Sigmoid colon (tissue), 6 donors: ENCODE measurements at regions not wholly inside any gene's neighbourhood (a gene's known extent, or its start where the extent isn't known, plus 50 kb on each side); places are given as distances from the start of the nearest gene placed in this dataset.

Source experiments
- DNase-seq: peaks from one replicate; pipeline ENCODE4 v3.0.0-alpha.2; 2019
- H3K27ac ChIP-seq, 4 donors: fragments of 200-600 bp; sonication (generic); one replicate each; pipeline ENCODE4 v1.5.1; 2016 to 2019; ENCODE audit warnings: mild to moderate bottlenecking in 1 of 4
- H3K27me3 ChIP-seq, 3 donors: fragments of 200-600 bp; sonication (generic); one replicate each; pipeline ENCODE4 v1.5.1; 2019; ENCODE audit warnings: mild to moderate bottlenecking in 1 of 3
- H3K36me3 ChIP-seq, 4 donors: fragments of 200-600 bp; sonication (generic); one replicate each; pipeline ENCODE4 v1.5.1; 2016 to 2019
- H3K4me1 ChIP-seq, 4 donors: fragments of 200-600 bp; sonication (generic); one replicate each; pipeline ENCODE4 v1.5.1; 2017 to 2019
- H3K4me3 ChIP-seq, 4 donors: fragments of 200-600 bp; sonication (generic); one replicate each; pipeline ENCODE4 v1.5.1; 2017 to 2019; ENCODE audit warnings: mild to moderate bottlenecking in 2 of 4, moderate library complexity in 1 of 4
- H3K9me3 ChIP-seq, 4 donors: fragments of 200-600 bp in 3 of 4; sonication (generic) in 3 of 4; one replicate each; pipeline versions ENCODE4 v1.5.1 to v1.6.1; 2013 to 2019
- CTCF ChIP-seq, 4 experiments: fragments of 450-650 bp in 3 of 4; fragments of 200-600 bp in 1 of 4; IDR thresholded peaks; one replicate each; pipeline ENCODE4 v1.5.1; 2016 to 2019; ENCODE audit warnings: antibody characterized with exemption in 4 of 4, mild to moderate bottlenecking in 3 of 4, moderate library complexity in 2 of 4
- EP300 ChIP-seq, 4 donors: sonication (generic); formaldehyde crosslinking; IDR thresholded peaks; one replicate each; pipeline ENCODE4 v1.6.1; 2017; ENCODE audit warnings: antibody characterized with exemption in 4 of 4
- POLR2A ChIP-seq, 2 donors: fragments of 450-650 bp; IDR thresholded peaks; one replicate each; pipeline ENCODE4 v1.6.1; 2016; ENCODE audit warnings: antibody characterized with exemption in 2 of 2, mild to moderate bottlenecking in 2 of 2, moderate library complexity in 2 of 2
- POLR2AphosphoS5 ChIP-seq, 4 donors: sonication (generic); formaldehyde crosslinking; IDR thresholded peaks; one replicate each; pipeline ENCODE4 v1.6.1; 2017; ENCODE audit warnings: antibody characterized with exemption in 4 of 4
- WGBS, 2 donors: extraction: QIAGEN DNeasy Blood & Tissue Kit; methylation state at CpG; one replicate each; pipeline ENCODE4 v1.1.7; 2013; 5-methylcytosine and 5-hydroxymethylcytosine counted together
- intact Hi-C: fragments of 100-400 bp; cut with DNase I; formaldehyde crosslinking; loops from one replicate; pipeline ENCODE4 v1.15.1; 2023
- donor health status: healthy with polysubstance abuse.
- donor health status: healthy.

DNA sequence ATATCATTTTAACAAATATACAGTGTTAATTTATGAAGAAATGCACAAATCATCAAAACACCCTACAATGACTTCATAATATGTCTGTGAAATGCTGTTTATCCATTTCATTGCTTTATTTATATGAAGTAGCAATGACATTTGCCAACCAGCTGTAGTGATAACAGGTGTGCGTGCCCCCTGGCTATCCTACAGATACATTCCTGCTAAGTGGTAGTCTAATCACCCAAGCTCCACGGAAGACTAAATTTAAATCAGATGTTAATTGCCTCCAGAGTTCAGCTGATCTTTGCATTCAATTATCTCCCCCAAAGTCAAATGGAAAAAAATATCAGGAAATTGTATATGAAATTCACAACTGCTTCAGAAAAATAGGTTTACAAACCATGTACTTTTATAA is 1164.2 kb upstream of the LRRN3 start:
- intact Hi-C loops: no loop called here
- no peak for DNase-seq
- H3K27ac ChIP-seq: no peak overlapping the region
- H3K27me3 ChIP-seq: no peaks in the 10 kb centered on the region
- H3K9me3 ChIP-seq: peaks cover 0 to 6% (median 0%) of the 10 kb centered on the region in 4 donors
- 65 to 69% methylated on average over 2 of the region's 2 CpGs for WGBS, 2 donors
- no peak for TF ChIP-seq POLR2A (IDR thresholded peaks at IDR 0.05)
- no peak for TF ChIP-seq EP300 (IDR thresholded peaks at IDR 0.05)
- TF ChIP-seq POLR2AphosphoS5 (IDR thresholded peaks at IDR 0.05): no peak
- no peak for TF ChIP-seq CTCF (IDR thresholded peaks at IDR 0.05)
- H3K4me3 ChIP-seq: no peak overlapping the region
- no peaks in the 10 kb centered on the region for H3K36me3 ChIP-seq
- no peaks in the 10 kb centered on the region for H3K4me1 ChIP-seq

- DNase-seq: no peak
- H3K27me3 ChIP-seq: no peaks in the 10 kb centered on the region
- 75 to 83% methylated on average over 3 of the region's 3 CpGs for WGBS, 2 donors
- intact Hi-C loops: no loop called here
- H3K27ac ChIP-seq: no peak overlapping the region
- no peaks in the 10 kb centered on the region for H3K36me3 ChIP-seq
- H3K4me3 ChIP-seq: no peak overlapping the region
- no peaks in the 10 kb centered on the region for H3K9me3 ChIP-seq
- H3K4me1 ChIP-seq: no peaks in the 10 kb centered on the region
- no peak for TF ChIP-seq EP300 (IDR thresholded peaks at IDR 0.05)
- no peak for TF ChIP-seq POLR2A (IDR thresholded peaks at IDR 0.05)
- no peak for TF ChIP-seq CTCF (IDR thresholded peaks at IDR 0.05)
- no peak for TF ChIP-seq POLR2AphosphoS5 (IDR thresholded peaks at IDR 0.05)
These were observed 1160.9 kb upstream of the LRRN3 start for GRCh38 chr7:109930049-109930448.

- no peaks in the 10 kb centered on the region for H3K4me1 ChIP-seq
- H3K27ac ChIP-seq: no peak overlapping the region
- DNase-seq: no peak
- no peaks in the 10 kb centered on the region for H3K9me3 ChIP-seq
- H3K4me3 ChIP-seq: no peak overlapping the region
- no peaks in the 10 kb centered on the region for H3K36me3 ChIP-seq
- no peaks in the 10 kb centered on the region for H3K27me3 ChIP-seq
- no peak for TF ChIP-seq POLR2A (IDR thresholded peaks at IDR 0.05)
- TF ChIP-seq CTCF (IDR thresholded peaks at IDR 0.05): no peak
- TF ChIP-seq EP300 (IDR thresholded peaks at IDR 0.05): no peak
- no peak for TF ChIP-seq POLR2AphosphoS5 (IDR thresholded peaks at IDR 0.05)
- intact Hi-C loops: no loop called here
- WGBS, 2 donors: 57 to 60% methylated on average over 2 of the region's 2 CpGs
These were observed 1151.7 kb upstream of the LRRN3 start for GRCh38 chr7:109939207-109939606.

DNA sequence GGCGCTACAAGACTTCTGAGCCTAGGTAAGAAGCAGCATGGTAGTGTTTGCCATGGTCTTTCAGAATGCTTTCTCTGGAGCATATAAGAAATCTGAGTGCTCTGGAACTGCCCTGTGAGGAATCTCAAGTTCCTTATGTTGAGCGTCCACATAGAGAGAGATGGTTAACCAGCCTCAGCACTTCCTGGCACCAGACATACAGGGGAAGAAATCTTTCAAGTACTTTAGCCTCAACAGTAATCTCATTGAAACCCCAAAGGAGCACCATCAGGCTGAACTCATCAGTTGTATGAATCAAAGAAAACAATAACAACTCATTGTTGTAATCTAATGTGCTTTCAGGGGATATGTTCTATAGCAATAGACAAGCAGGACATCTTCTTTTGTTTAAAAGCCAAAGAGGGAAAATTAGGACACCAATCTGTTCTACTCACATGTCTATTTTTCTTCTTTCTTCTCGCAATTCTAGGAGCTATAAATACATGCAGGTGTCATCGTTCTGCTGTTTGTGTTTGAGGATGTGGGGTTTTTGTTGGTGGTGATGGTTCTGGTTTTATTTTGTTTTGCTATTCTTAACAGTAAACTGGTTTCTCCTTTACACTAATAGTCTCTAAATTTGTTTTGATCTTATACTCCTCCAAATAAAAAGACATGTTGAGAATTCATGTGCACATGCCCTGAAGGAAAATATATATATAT is 1145.0 kb upstream of the LRRN3 start:
- Histone ChIP-seq H3K27ac (no peak overlapping the region), H3K27me3 (no peaks in the 10 kb centered on the region), H3K36me3 (no peaks in the 10 kb centered on the region), H3K9me3 (peaks cover 0 to 2% (median under 1%) of the 10 kb centered on the region in 4 donors), H3K4me1 (no peaks in the 10 kb centered on the region), H3K4me3 (no peak overlapping the region)
- 77 to 86% methylated on average over 4 of the region's 4 CpGs for WGBS, 2 donors
- intact Hi-C loops: no loop called here
- no peak for DNase-seq
- TF ChIP-seq POLR2A (IDR thresholded peaks at IDR 0.05) (no peak), CTCF (IDR thresholded peaks at IDR 0.05) (no peak), POLR2AphosphoS5 (IDR thresholded peaks at IDR 0.05) (no peak), EP300 (IDR thresholded peaks at IDR 0.05) (no peak)

- H3K27ac ChIP-seq: no peak overlapping the region
- H3K4me3 ChIP-seq: no peak overlapping the region
- no peaks in the 10 kb centered on the region for H3K36me3 ChIP-seq
- intact Hi-C loops: no loop called here
- H3K27me3 ChIP-seq: no peaks in the 10 kb centered on the region
- no peak for DNase-seq
- H3K4me1 ChIP-seq: no peaks in the 10 kb centered on the region
- H3K9me3 ChIP-seq: peaks cover 0 to 2% (median under 1%) of the 10 kb centered on the region in 4 donors
- WGBS, 2 donors: 43 to 74% methylated on average over 2 of the region's 2 CpGs
- no peak for TF ChIP-seq CTCF (IDR thresholded peaks at IDR 0.05)
- TF ChIP-seq POLR2AphosphoS5 (IDR thresholded peaks at IDR 0.05): no peak
These were observed 1140.7 kb upstream of the LRRN3 start for GRCh38 chr7:109950256-109950655.
